ENCODE measurements at regions not wholly inside any gene's neighbourhood (a gene's known extent, or its start where the extent isn't known, plus 50 kb on each side); places are given as distances from the start of the nearest gene placed in this dataset.

DNA sequence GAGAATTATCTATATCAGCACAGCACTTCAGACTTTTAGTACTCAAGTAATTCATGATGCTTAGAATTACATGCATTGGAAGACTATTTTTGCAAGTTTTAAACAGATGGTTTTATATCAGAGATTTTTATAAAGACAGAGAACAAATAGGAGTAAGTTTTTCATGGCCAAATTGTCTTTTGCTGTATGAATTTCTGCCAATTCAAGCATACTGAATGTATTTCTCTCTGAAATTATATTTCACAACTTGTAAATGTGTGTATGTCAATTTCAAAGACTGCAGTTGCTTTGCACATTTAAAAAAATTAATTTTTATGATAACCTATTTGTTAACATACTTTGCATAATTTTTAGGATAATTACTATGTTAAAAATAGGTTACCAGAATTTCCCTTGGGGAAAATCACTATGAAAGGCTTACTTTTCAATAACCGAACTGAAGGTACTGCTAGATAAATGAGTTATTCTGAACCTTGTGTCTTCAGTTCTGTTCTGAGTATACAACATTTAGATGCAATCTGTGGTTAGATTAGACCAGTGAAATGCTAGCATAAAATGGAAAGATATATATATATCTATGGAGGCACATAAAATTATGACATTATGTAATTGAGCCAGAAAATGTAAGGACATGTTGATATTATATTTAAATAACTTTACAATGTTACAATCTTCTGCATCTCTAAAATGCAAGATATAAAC, 1344.2 kb upstream of the PABPC4L start:
- H3K4me3 ChIP-seq (ENCODE audit: insufficient read depth, low read length, poor library complexity, severe bottlenecking), result no peak overlapping the region
- no peaks in the 10 kb centered on the region for H3K9me3 ChIP-seq (ENCODE audit: insufficient read depth, low read length)
- H3F3A ChIP-seq (ENCODE audit: insufficient read depth), result no peaks in the 10 kb centered on the region
- no peak overlapping the region for H3K4me2 ChIP-seq (ENCODE audit: low read depth, low read length, poor library complexity, severe bottlenecking)
- H3K9me2 ChIP-seq (replicated peaks; ENCODE audit: insufficient read depth, low read length), result no peaks in the 10 kb centered on the region
- no peak for TF ChIP-seq EZH2phosphoT487 (conservative IDR thresholded peaks at IDR 0.05; ENCODE audit: low read length)
- no peak for TF ChIP-seq CTCF (IDR thresholded peaks at IDR 0.05; ENCODE audit: insufficient read depth, low read length, poor library complexity, severe bottlenecking)
- H3K27me3 ChIP-seq (ENCODE audit: low read length), result no peaks in the 10 kb centered on the region
- H3K9ac ChIP-seq (ENCODE audit: low read length), result no peak overlapping the region
- H4K20me1 ChIP-seq (ENCODE audit: low read depth, low read length), result no peaks in the 10 kb centered on the region
- H2AFZ ChIP-seq (ENCODE audit: low read depth, low read length, severe bottlenecking), result no peak overlapping the region
- no peaks in the 10 kb centered on the region for H3K36me3 ChIP-seq (ENCODE audit: low read length)
- H3K27ac ChIP-seq (ENCODE audit: low read depth, low read length), result no peak overlapping the region
- no peaks in the 10 kb centered on the region for H3K79me2 ChIP-seq (ENCODE audit: insufficient read depth, low read length)

- no peaks in the 10 kb centered on the region for H3K27me3 ChIP-seq (ENCODE audit: low read length)
- H3K27ac ChIP-seq (ENCODE audit: low read depth, low read length), result no peak overlapping the region
- TF ChIP-seq CTCF (IDR thresholded peaks at IDR 0.05; ENCODE audit: insufficient read depth, low read length, poor library complexity, severe bottlenecking), result no peak
- no peak for TF ChIP-seq EZH2phosphoT487 (conservative IDR thresholded peaks at IDR 0.05; ENCODE audit: low read length)
- no peaks in the 10 kb centered on the region for H4K20me1 ChIP-seq (ENCODE audit: low read depth, low read length)
- no peak overlapping the region for H2AFZ ChIP-seq (ENCODE audit: low read depth, low read length, severe bottlenecking)
- no peaks in the 10 kb centered on the region for H3F3A ChIP-seq (ENCODE audit: insufficient read depth)
- H3K36me3 ChIP-seq (ENCODE audit: low read length), result no peaks in the 10 kb centered on the region
- H3K9me2 ChIP-seq (replicated peaks; ENCODE audit: insufficient read depth, low read length), result no peaks in the 10 kb centered on the region
- H3K9ac ChIP-seq (ENCODE audit: low read length), result no peak overlapping the region
- H3K79me2 ChIP-seq (ENCODE audit: insufficient read depth, low read length), result no peaks in the 10 kb centered on the region
- H3K4me2 ChIP-seq (ENCODE audit: low read depth, low read length, poor library complexity, severe bottlenecking), result no peak overlapping the region
- H3K9me3 ChIP-seq (ENCODE audit: insufficient read depth, low read length), result no peaks in the 10 kb centered on the region
- no peak overlapping the region for H3K4me3 ChIP-seq (ENCODE audit: insufficient read depth, low read length, poor library complexity, severe bottlenecking)
Measured at GRCh38 chr4:135538698-135539097, 1337.1 kb upstream of the PABPC4L start.

DNA sequence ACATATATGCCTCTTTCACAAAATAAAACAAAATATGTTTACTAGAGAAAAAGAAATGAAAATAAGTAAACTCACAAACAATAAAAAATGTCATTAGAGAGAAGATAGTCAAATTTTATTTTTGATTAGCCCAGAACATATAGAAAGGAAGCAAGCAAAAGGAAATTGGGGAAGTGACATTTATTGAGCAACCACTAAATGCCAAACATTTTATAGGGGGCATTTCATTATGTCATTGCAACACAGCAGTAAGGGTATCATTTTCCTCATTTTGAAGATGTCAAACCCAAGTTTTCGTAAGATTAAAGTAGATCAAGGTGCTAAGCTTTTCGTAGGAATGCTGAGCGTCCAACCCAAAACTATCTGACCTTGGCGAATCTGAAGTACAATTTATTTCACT, 1331.5 kb upstream of the PABPC4L start:
- no peaks in the 10 kb centered on the region for H4K20me1 ChIP-seq (ENCODE audit: low read depth, low read length)
- H3K36me3 ChIP-seq (ENCODE audit: low read length), result no peaks in the 10 kb centered on the region
- no peaks in the 10 kb centered on the region for H3K27me3 ChIP-seq (ENCODE audit: low read length)
- no peak overlapping the region for H3K27ac ChIP-seq (ENCODE audit: low read depth, low read length)
- H3K9me3 ChIP-seq (ENCODE audit: insufficient read depth, low read length), result no peaks in the 10 kb centered on the region
- no peak overlapping the region for H3K4me3 ChIP-seq (ENCODE audit: insufficient read depth, low read length, poor library complexity, severe bottlenecking)
- H3K79me2 ChIP-seq (ENCODE audit: insufficient read depth, low read length), result no peaks in the 10 kb centered on the region
- H3K4me2 ChIP-seq (ENCODE audit: low read depth, low read length, poor library complexity, severe bottlenecking), result no peak overlapping the region
- TF ChIP-seq CTCF (IDR thresholded peaks at IDR 0.05; ENCODE audit: insufficient read depth, low read length, poor library complexity, severe bottlenecking), result no peak
- TF ChIP-seq EZH2phosphoT487 (conservative IDR thresholded peaks at IDR 0.05; ENCODE audit: low read length), result no peak
- H2AFZ ChIP-seq (ENCODE audit: low read depth, low read length, severe bottlenecking), result no peak overlapping the region
- H3K9me2 ChIP-seq (replicated peaks; ENCODE audit: insufficient read depth, low read length), result no peaks in the 10 kb centered on the region
- no peaks in the 10 kb centered on the region for H3F3A ChIP-seq (ENCODE audit: insufficient read depth)
- no peak overlapping the region for H3K9ac ChIP-seq (ENCODE audit: low read length)

Data from SU-DHL-6 (cell line).